ENCODE measurements at regions not wholly inside any gene's neighbourhood (a gene's known extent, or its start where the extent isn't known, plus 50 kb on each side); places are given as distances from the start of the nearest gene placed in this dataset.

- TF ChIP-seq NR2C2 (CRISPR knock-in tag; IDR thresholded peaks at IDR 0.05) = no peak
- no peak for TF ChIP-seq ZBTB21 (CRISPR knock-in tag; IDR thresholded peaks at IDR 0.05; ENCODE audit: borderline replicate concordance)
- TF ChIP-seq CTCF (IDR thresholded peaks at IDR 0.05) = no peak
These were observed 430.7 kb downstream of the BRINP1 start for GRCh38 chr9:118938581-118938980.

All from WTC11 (cell line).